Thyroid gland (tissue), 4 donors: ENCODE measurements at regions not wholly inside any gene's neighbourhood (a gene's known extent, or its start where the extent isn't known, plus 50 kb on each side); places are given as distances from the start of the nearest gene placed in this dataset.

Source experiments
- DNase-seq, 2 donors: peaks; one replicate each; pipeline ENCODE4 v3.0.0-alpha.2; 2019
- H3K27ac ChIP-seq, 3 donors: fragments of 200-600 bp; sonication (generic); 1 replicate in 2 of 3; 2 replicates in 1 of 3; pipeline ENCODE4 v1.5.1; 2016 to 2019; ENCODE audit warnings: mild to moderate bottlenecking in 1 of 3, moderate library complexity in 1 of 3
- H3K27me3 ChIP-seq: fragments of 200-600 bp; sonication (generic); one replicate; pipeline ENCODE4 v1.5.1; 2019
- H3K36me3 ChIP-seq, 2 donors: fragments of 200-600 bp; sonication (generic); one replicate each; pipeline ENCODE4 v1.5.1; 2016 to 2019
- H3K4me1 ChIP-seq, 2 donors: fragments of 200-600 bp; sonication (generic); one replicate each; pipeline ENCODE4 v1.5.1; 2017 to 2019
- H3K4me3 ChIP-seq, 3 donors: fragments of 200-600 bp; sonication (generic); replicated peaks in 1 of 3; 1 replicate in 2 of 3; 2 replicates in 1 of 3; pipeline ENCODE4 v1.5.1; 2016; ENCODE audit warnings: mild to moderate bottlenecking in 1 of 3
- H3K9me3 ChIP-seq: fragments of 200-600 bp; sonication (generic); one replicate; pipeline ENCODE4 v1.5.1; 2017
- CTCF ChIP-seq, 6 experiments: fragments of 200-600 bp in 3 of 6; fragments of 450-650 bp in 3 of 6; sonication (generic) in 3 of 6; IDR thresholded peaks; one replicate each; pipeline ENCODE4 v1.5.1; 2016 to 2019; ENCODE audit warnings: antibody characterized with exemption in 6 of 6, mild to moderate bottlenecking in 2 of 6, inconsistent platforms in 1 of 6, moderate library complexity in 1 of 6
- POLR2A ChIP-seq, 2 donors: fragments of 450-650 bp; IDR thresholded peaks; one replicate each; pipeline ENCODE4 v1.6.1; 2017; ENCODE audit warnings: antibody characterized with exemption in 2 of 2, mild to moderate bottlenecking in 2 of 2, moderate library complexity in 1 of 2
- WGBS, 2 donors: methylation state at CpG; one replicate each; pipeline ENCODE4 v1.1.5; 2017; 5-methylcytosine and 5-hydroxymethylcytosine counted together
- intact Hi-C: fragments of 100-400 bp; cut with DNase I; formaldehyde crosslinking; loops from one replicate; pipeline ENCODE4 v1.15.1; 2023

- WGBS, 2 donors: 67 to 68% methylated on average over 8 of the region's 8 CpGs
- TF ChIP-seq CTCF (IDR thresholded peaks at IDR 0.05): no peak
- TF ChIP-seq POLR2A (IDR thresholded peaks at IDR 0.05): no peak
- no peaks in the 10 kb centered on the region for H3K4me1 ChIP-seq
- no peaks in the 10 kb centered on the region for H3K9me3 ChIP-seq
- H3K36me3 ChIP-seq: no peaks in the 10 kb centered on the region
- no peak overlapping the region for H3K27ac ChIP-seq
- H3K27me3 ChIP-seq: no peaks in the 10 kb centered on the region
- intact Hi-C loops: no loop called here
- no peak overlapping the region for H3K4me3 ChIP-seq
- DNase-seq: no peak
Measured at GRCh38 chr4:63036159-63036866, 1372.9 kb downstream of the TECRL start.

- no peaks in the 10 kb centered on the region for H3K9me3 ChIP-seq
- TF ChIP-seq CTCF (IDR thresholded peaks at IDR 0.05) (no peak), POLR2A (IDR thresholded peaks at IDR 0.05) (no peak)
- WGBS, 2 donors: 65 to 92% methylated on average over 3 of the region's 3 CpGs
- no peaks in the 10 kb centered on the region for H3K4me1 ChIP-seq
- DNase-seq: no peak
- no peaks in the 10 kb centered on the region for H3K36me3 ChIP-seq
- intact Hi-C loops: no loop called here
- no peak overlapping the region for H3K4me3 ChIP-seq
- no peak overlapping the region for H3K27ac ChIP-seq
- H3K27me3 ChIP-seq: no peaks in the 10 kb centered on the region
Measured at GRCh38 chr4:63029380-63029779, 1379.9 kb downstream of the TECRL start.

GRCh38 chr4:63020661-63021060 is 1388.6 kb downstream of the TECRL start:
- no peak for DNase-seq
- H3K4me1 ChIP-seq: no peaks in the 10 kb centered on the region
- H3K27me3 ChIP-seq: no peaks in the 10 kb centered on the region
- H3K27ac ChIP-seq: no peak overlapping the region
- no peaks in the 10 kb centered on the region for H3K9me3 ChIP-seq
- no peaks in the 10 kb centered on the region for H3K36me3 ChIP-seq
- TF ChIP-seq POLR2A (IDR thresholded peaks at IDR 0.05) (no peak), CTCF (IDR thresholded peaks at IDR 0.05) (no peak)
- no peak overlapping the region for H3K4me3 ChIP-seq
- 83 to 90% methylated on average over 1 of the region's 1 CpG for WGBS, 2 donors
- intact Hi-C loops: no loop called here

GRCh38 chr4:63017300-63017699 is 1392.0 kb downstream of the TECRL start:
- Histone ChIP-seq H3K4me3 (no peak overlapping the region), H3K9me3 (no peaks in the 10 kb centered on the region), H3K4me1 (no peaks in the 10 kb centered on the region), H3K27ac (no peak overlapping the region), H3K36me3 (no peaks in the 10 kb centered on the region), H3K27me3 (no peaks in the 10 kb centered on the region)
- DNase-seq: no peak
- 90 to 91% methylated on average over 2 of the region's 2 CpGs for WGBS, 2 donors
- TF ChIP-seq POLR2A (IDR thresholded peaks at IDR 0.05): no peak
- no peak for TF ChIP-seq CTCF (IDR thresholded peaks at IDR 0.05)
- intact Hi-C loops: no loop called here

- Histone ChIP-seq H3K27me3 (no peaks in the 10 kb centered on the region), H3K27ac (no peak overlapping the region), H3K36me3 (no peaks in the 10 kb centered on the region), H3K4me1 (no peaks in the 10 kb centered on the region), H3K4me3 (no peak overlapping the region), H3K9me3 (no peaks in the 10 kb centered on the region)
- intact Hi-C loops: no loop called here
- WGBS, 2 donors: 73 to 76% methylated on average over 1 of the region's 1 CpG
- no peak for DNase-seq
- TF ChIP-seq CTCF (IDR thresholded peaks at IDR 0.05): no peak
- no peak for TF ChIP-seq POLR2A (IDR thresholded peaks at IDR 0.05)
Measured at GRCh38 chr4:62970846-62971245, 1438.4 kb downstream of the TECRL start.
